ENCODE measurements at regions not wholly inside any gene's neighbourhood (a gene's known extent, or its start where the extent isn't known, plus 50 kb on each side); places are given as distances from the start of the nearest gene placed in this dataset.
A peak's percentile ranks its signal among the peaks of the same experiment; 100 is the strongest.

- H3K4me3 ChIP-seq: no peak overlapping the region
- H3K36me3 ChIP-seq: no peaks in the 10 kb centered on the region
- no peak overlapping the region for H3K27ac ChIP-seq
- peaks cover 7 to 9% of the 10 kb centered on the region in 2 donors for H3K4me1 ChIP-seq (ENCODE audit: control insufficient read depth in 1 of 2, low read depth in 2 of 2)
- ATAC-seq (ENCODE audit: insufficient number of reproducible peaks, low FRiP score, low read depth): no peak
- no peaks in the 10 kb centered on the region for H3K9me3 ChIP-seq
- DNase-seq (ENCODE audit: low spot score): no peak
- no peak for TF ChIP-seq CTCF (IDR thresholded peaks at IDR 0.05)
- H3K27me3 ChIP-seq (replicated peaks; ENCODE audit: insufficient read depth): no peaks in the 10 kb centered on the region
Measured at GRCh38 chr15:31866248-31866647, 164.1 kb upstream of the CHRNA7 start.

- no peaks in the 10 kb centered on the region for H3K9me3 ChIP-seq
- DNase-seq (ENCODE audit: low spot score) (no peak), ATAC-seq (ENCODE audit: insufficient number of reproducible peaks, low FRiP score, low read depth) (no peak)
- peak; percentile 70 for TF ChIP-seq CTCF (IDR thresholded peaks at IDR 0.05)
- no peaks in the 10 kb centered on the region for H3K36me3 ChIP-seq
- no peaks in the 10 kb centered on the region for H3K27me3 ChIP-seq (replicated peaks; ENCODE audit: insufficient read depth)
- H3K4me3 ChIP-seq: no peak overlapping the region
- H3K27ac ChIP-seq: no peak overlapping the region
- H3K4me1 ChIP-seq (ENCODE audit: control insufficient read depth in 1 of 2, low read depth in 2 of 2): peaks cover 7 to 9% of the 10 kb centered on the region in 2 donors
Measured at GRCh38 chr15:31867536-31868442, 162.5 kb upstream of the CHRNA7 start.

DNA sequence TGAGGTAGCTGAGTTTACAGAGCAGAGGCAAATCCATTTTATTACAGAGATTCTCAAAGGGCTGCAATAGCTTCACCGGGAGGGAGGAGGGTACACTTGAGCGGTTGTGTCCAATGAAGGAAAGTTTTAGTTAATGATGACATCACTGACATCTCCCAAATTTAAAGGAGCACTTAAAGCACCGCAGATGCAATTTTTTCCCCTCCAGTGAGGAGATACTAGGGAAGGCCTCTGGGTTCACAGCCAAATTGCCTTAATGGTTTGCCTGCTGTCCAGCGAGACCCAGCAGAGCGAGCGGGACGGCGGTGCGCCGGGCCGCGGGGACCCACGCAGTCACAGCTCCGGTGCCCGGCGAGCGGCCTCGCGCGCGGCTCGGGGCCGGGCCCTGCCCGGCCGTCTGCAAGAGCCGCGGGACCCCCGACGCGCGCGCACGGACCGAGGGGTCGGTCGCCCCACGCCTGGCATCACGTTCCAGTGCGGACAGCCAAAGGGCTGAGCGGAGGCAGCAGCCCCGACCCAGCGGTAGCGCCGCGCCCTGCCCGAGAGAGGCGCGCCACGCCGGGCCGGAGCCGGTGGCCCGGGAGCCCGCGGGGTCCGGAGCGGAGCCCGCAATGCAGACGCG is 160.5 kb upstream of the CHRNA7 start:
- no peak for ATAC-seq (ENCODE audit: insufficient number of reproducible peaks, low FRiP score, low read depth)
- Histone ChIP-seq H3K27me3 (replicated peaks; ENCODE audit: insufficient read depth) (no peaks in the 10 kb centered on the region), H3K27ac (no peak overlapping the region), H3K9me3 (no peaks in the 10 kb centered on the region), H3K4me3 (peak overlapping the region; percentile 69), H3K36me3 (no peaks in the 10 kb centered on the region), H3K4me1 (ENCODE audit: control insufficient read depth in 1 of 2, low read depth in 2 of 2) (peaks cover 7 to 9% of the 10 kb centered on the region in 2 donors)
- DNase-seq (ENCODE audit: low spot score): no peak
- TF ChIP-seq CTCF (IDR thresholded peaks at IDR 0.05): no peak

DNA sequence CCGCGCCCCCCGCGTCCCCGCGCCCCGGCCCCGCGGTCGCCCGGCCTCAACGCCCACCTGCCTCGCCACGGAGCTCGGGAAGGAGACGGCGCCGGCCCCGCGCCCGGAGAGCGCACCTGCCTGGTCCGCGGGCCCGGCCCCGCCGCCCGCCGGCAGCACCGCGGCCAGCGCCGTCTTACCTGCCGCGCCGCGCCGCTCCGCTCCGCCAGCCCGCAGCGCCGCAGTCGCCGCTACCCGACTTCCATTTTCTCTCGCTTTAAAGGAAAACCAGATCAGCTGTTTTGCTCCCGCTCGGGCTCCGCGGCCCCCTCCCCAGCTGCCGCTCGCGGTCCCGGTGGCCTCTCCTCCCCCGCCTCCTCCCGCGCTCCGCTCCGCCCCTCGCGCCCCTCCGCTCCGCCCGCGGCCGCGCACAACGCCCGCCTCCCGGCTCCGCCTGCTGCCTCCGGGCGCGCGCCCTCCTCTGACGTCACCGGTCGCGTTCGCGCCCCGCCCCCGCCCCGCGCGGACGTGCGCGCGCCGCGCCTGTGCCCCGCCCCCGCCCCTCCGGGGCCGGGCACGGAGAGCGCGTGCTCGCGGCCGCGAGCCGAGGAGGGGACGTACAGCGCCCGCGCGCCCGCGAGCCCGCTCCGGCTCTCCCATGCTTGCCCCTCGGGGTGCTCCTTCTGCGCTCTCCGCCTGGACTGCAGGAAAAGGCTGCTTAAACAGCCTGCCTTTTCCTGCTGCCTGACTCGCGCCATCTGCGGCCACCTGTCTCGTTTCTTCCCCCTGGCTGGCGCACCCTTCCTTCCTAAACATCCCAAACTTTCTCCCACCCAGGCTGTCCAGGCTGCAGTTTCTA is 159.8 kb upstream of the CHRNA7 start, which contains the start of gene OTUD7A:
OTUD7A (minus strand) TSS at position 346 of the 838 bp plus-strand sequence.
- Histone ChIP-seq H3K9me3 (no peaks in the 10 kb centered on the region), H3K4me1 (ENCODE audit: control insufficient read depth in 1 of 2, low read depth in 2 of 2) (peaks cover 7 to 9% of the 10 kb centered on the region in 2 donors), H3K4me3 (peak within 1 kb of the TSS; percentile 84), H3K36me3 (no peaks in the 10 kb centered on the region), H3K27me3 (replicated peaks; ENCODE audit: insufficient read depth) (no peaks in the 10 kb centered on the region), H3K27ac (peak within 1 kb of the TSS; percentile 4 to 42)
- DNase-seq (ENCODE audit: low spot score): no peak
- ATAC-seq (ENCODE audit: insufficient number of reproducible peaks, low FRiP score, low read depth): peak; percentile 89
- TF ChIP-seq CTCF (IDR thresholded peaks at IDR 0.05): no peak
